HepG2 (cell line): ENCODE measurements at regions not wholly inside any gene's neighbourhood (a gene's known extent, or its start where the extent isn't known, plus 50 kb on each side); places are given as distances from the start of the nearest gene placed in this dataset.
A peak's percentile ranks its signal among the peaks of the same experiment; 100 is the strongest.

Experiments
- BHLHE40 ChIP-seq: IDR thresholded peaks from 2 replicates; pipeline ENCODE4 v1.6.1; 2011; ENCODE audit warnings: low read length, improper control_type of control experiment
- CERS6 ChIP-seq: sonication (generic); formaldehyde crosslinking; IDR thresholded peaks from 2 replicates; pipeline ENCODE4 v1.5.0; 2020; ENCODE audit warnings: missing genetic modification reagents
- GATAD2A ChIP-seq: IDR thresholded peaks from 2 replicates; pipeline ENCODE4 v1.6.1; 2016
- GPBP1L1 ChIP-seq: sonication (generic); formaldehyde crosslinking; IDR thresholded peaks from 2 replicates; pipeline ENCODE4 v1.5.0; 2020; ENCODE audit warnings: mild to moderate bottlenecking, missing genetic modification reagents
- HNF1B ChIP-seq: sonication (generic); formaldehyde crosslinking; IDR thresholded peaks from 2 replicates; pipeline ENCODE4 v1.5.1; 2020; ENCODE audit warnings: mild to moderate bottlenecking, moderate library complexity, missing genetic modification reagents
- KMT2A ChIP-seq: sonication (generic); formaldehyde crosslinking; IDR thresholded peaks from 2 replicates; pipeline ENCODE4 v1.4.0; 2020; ENCODE audit warnings: missing genetic modification reagents
- NONO ChIP-seq, 2 experiments: fragments of 450-650 bp in 1 of 2; sonication (generic) in 1 of 2; formaldehyde crosslinking in 1 of 2; IDR thresholded peaks in 1 of 2; conservative IDR thresholded peaks in 1 of 2; 2 replicates each; pipeline versions ENCODE4 v1.6.1 to v1.8.0; 2017 to 2022; ENCODE audit warnings: mild to moderate bottlenecking in 1 of 2, missing genetic modification reagents in 1 of 2, moderate library complexity in 1 of 2
- NR0B2 ChIP-seq: sonication (generic); formaldehyde crosslinking; IDR thresholded peaks from 2 replicates; pipeline ENCODE4 v1.4.0; 2020; ENCODE audit warnings: mild to moderate bottlenecking, missing genetic modification reagents
- PATZ1 ChIP-seq: sonication (generic); formaldehyde crosslinking; IDR thresholded peaks from 2 replicates; pipeline ENCODE4 v1.4.0; 2020; ENCODE audit warnings: missing genetic modification reagents
- RFX5 ChIP-seq: IDR thresholded peaks from 2 replicates; pipeline ENCODE4 v1.6.1; 2011; ENCODE audit warnings: low read depth, low read length, improper control_type of control experiment
- RXRA ChIP-seq: sonication (generic); formaldehyde crosslinking; IDR thresholded peaks from 2 replicates; pipeline ENCODE4 v1.5.1; 2020; ENCODE audit warnings: missing genetic modification reagents
- SALL1 ChIP-seq: sonication (generic); formaldehyde crosslinking; IDR thresholded peaks from 2 replicates; pipeline ENCODE4 v1.8.0; 2022; ENCODE audit warnings: mild to moderate bottlenecking, missing genetic modification reagents
- SIN3B ChIP-seq: fragments of 150-350 bp; IDR thresholded peaks from 2 replicates; pipeline ENCODE4 v1.6.1; 2014; ENCODE audit warnings: low read length
- SP2 ChIP-seq: sonication (generic); formaldehyde crosslinking; IDR thresholded peaks from 2 replicates; pipeline ENCODE4 v1.5.1; 2020; ENCODE audit warnings: mild to moderate bottlenecking, missing genetic modification reagents
- TBX2 ChIP-seq: sonication (generic); formaldehyde crosslinking; IDR thresholded peaks from 2 replicates; pipeline ENCODE4 v1.5.0; 2020; ENCODE audit warnings: missing genetic modification reagents, mild to moderate bottlenecking, borderline replicate concordance
- TGIF2 ChIP-seq: IDR thresholded peaks from 2 replicates; pipeline ENCODE4 v1.6.1; 2016; ENCODE audit warnings: control low read depth, missing compliant biosample characterization
- ZNF569 ChIP-seq: sonication (generic); formaldehyde crosslinking; IDR thresholded peaks from 2 replicates; pipeline ENCODE4 v1.5.0; 2020; ENCODE audit warnings: mild to moderate bottlenecking, missing genetic modification reagents, moderate library complexity, borderline replicate concordance
- ZNF691 ChIP-seq: sonication (generic); formaldehyde crosslinking; IDR thresholded peaks from 2 replicates; pipeline ENCODE4 v1.4.0; 2020; ENCODE audit warnings: missing genetic modification reagents, low read depth, mild to moderate bottlenecking, borderline replicate concordance
- ZNF713 ChIP-seq: sonication (generic); formaldehyde crosslinking; IDR thresholded peaks from 2 replicates; pipeline ENCODE4 v1.4.0; 2020; ENCODE audit warnings: mild to moderate bottlenecking, missing genetic modification reagents
- ZNF75D ChIP-seq: sonication (generic); formaldehyde crosslinking; IDR thresholded peaks from 2 replicates; pipeline ENCODE4 v1.8.1; 2023; ENCODE audit warnings: missing genetic modification reagents, mild to moderate bottlenecking, borderline replicate concordance
- ZNF792 ChIP-seq: IDR thresholded peaks from 2 replicates; pipeline ENCODE4 v1.6.1; 2016
- ZNF841 ChIP-seq: sonication (generic); formaldehyde crosslinking; IDR thresholded peaks from 2 replicates; pipeline ENCODE4 v1.8.1; 2023; ENCODE audit warnings: missing genetic modification reagents, borderline replicate concordance

- TF ChIP-seq CERS6 (CRISPR knock-in tag) (no peak), SIN3B (no peak), PATZ1 (CRISPR knock-in tag) (0 out of 2 replicates have a peak, but pooled peaks have one; percentile 39), BHLHE40 (no peak), SP2 (CRISPR knock-in tag) (no peak), KMT2A (CRISPR knock-in tag) (no peak), SALL1 (peak; percentile 52; the same call in 1 of the 2 replicates), RFX5 (no peak), NR0B2 (CRISPR knock-in tag) (no peak), ZNF841 (CRISPR knock-in tag) (no peak), ZNF691 (no peak; the same call in 1 of the 2 replicates), TBX2 (peak; percentile 69), ZNF75D (CRISPR knock-in tag) (no peak), ZNF569 (CRISPR knock-in tag) (no peak), GATAD2A (CRISPR knock-in tag) (peak; percentile 69), NONO (IDR thresholded peaks at IDR 0.05) (no peak), NONO (CRISPR knock-in tag; conservative IDR thresholded peaks at IDR 0.05) (no peak), RXRA (CRISPR knock-in tag) (no peak), ZNF792 (CRISPR knock-in tag) (no peak), HNF1B (CRISPR knock-in tag) (peak; percentile 95), GPBP1L1 (CRISPR knock-in tag) (no peak), TGIF2 (CRISPR knock-in tag) (no peak), ZNF713 (no peak)
Measured at GRCh38 chr12:92070054-92070863, 75.4 kb downstream of the BTG1 start (continued).
